ENCODE measurements at regions not wholly inside any gene's neighbourhood (a gene's known extent, or its start where the extent isn't known, plus 50 kb on each side); places are given as distances from the start of the nearest gene placed in this dataset.

GRCh38 chr5:130808691-130809090 lies 356.4 kb downstream of the HINT1 start:
- Histone ChIP-seq H2AK5ac (ENCODE audit: insufficient read length, low read length) (no peak overlapping the region), H3K23ac (ENCODE audit: insufficient read length, low read depth, low read length) (no peak overlapping the region), H3K9ac (ENCODE audit: extremely low read depth, insufficient read length, low read length) (no peak overlapping the region), H4K91ac (ENCODE audit: insufficient read length, low read depth, low read length) (no peak overlapping the region), H4K8ac (replicated peaks; ENCODE audit: insufficient read length, low read depth, low read length) (no peak overlapping the region), H3T11ph (ENCODE audit: low read length) (no peak overlapping the region), H3K23me2 (ENCODE audit: insufficient read length, low read depth, low read length, poor library complexity, severe bottlenecking) (no peaks in the 10 kb centered on the region), H3K4ac (ENCODE audit: low read depth, low read length) (no peak overlapping the region), H3K4me2 (ENCODE audit: insufficient read depth, insufficient read length, low read length) (no peak overlapping the region), H3K27ac (ENCODE audit: insufficient read length, low read depth, low read length) (no peak overlapping the region), H2BK12ac (ENCODE audit: insufficient read length, low read depth, low read length) (no peak overlapping the region), H3K14ac (ENCODE audit: insufficient read depth, low read length) (no peak overlapping the region), H3K79me2 (ENCODE audit: insufficient read depth, low read length) (no peaks in the 10 kb centered on the region), H2BK5ac (ENCODE audit: insufficient read length, low read length) (no peak overlapping the region), H3K18ac (ENCODE audit: insufficient read length, low read depth, low read length) (no peak overlapping the region), H3K9me3 (ENCODE audit: control insufficient read depth, low read depth, low read length) (no peaks in the 10 kb centered on the region), H3K56ac (ENCODE audit: insufficient read length, low read depth, low read length) (no peak overlapping the region), H3K79me1 (ENCODE audit: insufficient read depth, low read depth, low read length, poor library complexity, severe bottlenecking) (no peaks in the 10 kb centered on the region), H2BK120ac (ENCODE audit: low read depth, low read length, poor library complexity, severe bottlenecking) (no peak overlapping the region), H4K20me1 (ENCODE audit: control insufficient read depth, insufficient read depth, insufficient read length) (no peaks in the 10 kb centered on the region), H2AFZ (ENCODE audit: low read length) (no peak overlapping the region), H3K4me1 (ENCODE audit: insufficient read depth, low read length) (no peaks in the 10 kb centered on the region), H4K5ac (ENCODE audit: insufficient read length, low read depth, low read length) (no peak overlapping the region), H2BK15ac (ENCODE audit: low read depth, low read length) (no peak overlapping the region), H3K27me3 (ENCODE audit: insufficient read depth, low read length) (no peaks in the 10 kb centered on the region), H2BK20ac (ENCODE audit: low read depth, low read length, poor library complexity, severe bottlenecking) (no peak overlapping the region)
- 0 out of 4 replicates have a peak, but pooled peaks cover 0 to 3% of the 10 kb centered on the region in 2 experiments for H3K4me1 Mint-ChIP-seq
- H3K27ac Mint-ChIP-seq, result no peak overlapping the region; a peak in 1 of 7 replicates
- no peak for TF ChIP-seq CTCF (conservative IDR thresholded peaks at IDR 0.05)
- no CpG with 5 or more reads among the region's 4 CpGs for WGBS (ENCODE audit: extremely low coverage, insufficient read length, low lambda C conversion rate)
- no peak overlapping the region for H3K4me3 Mint-ChIP-seq
- H3K9me3 Mint-ChIP-seq, result peaks cover 0 to 3% of the 10 kb centered on the region in 2 experiments; a peak in 2 of 5 replicates
- H3K36me3 Mint-ChIP-seq (ENCODE audit: insufficient read depth in 1 of 3, low read depth in 3 of 3), result no peaks in the 10 kb centered on the region
- no peak for DNase-seq
- no peaks in the 10 kb centered on the region for H3K27me3 Mint-ChIP-seq (ENCODE audit: low read depth)
